Psoas muscle (tissue), 7 donors: ENCODE measurements at regions not wholly inside any gene's neighbourhood (a gene's known extent, or its start where the extent isn't known, plus 50 kb on each side); places are given as distances from the start of the nearest gene placed in this dataset.

Experiments used
- ATAC-seq, 4 donors: fragments of 200-7000 bp; cut with Tn5 transposase; one replicate each; pipeline ENCODE4 v1.9.1; 2020; ENCODE audit warnings: moderate library complexity in 3 of 4, mild to moderate bottlenecking in 2 of 4
- DNase-seq, 2 donors: peaks; one replicate each; pipeline ENCODE4 v3.0.0-alpha.2; 2020
- H3K27ac ChIP-seq: fragments of 200-600 bp; one replicate; pipeline ENCODE4 v1.8.0; 2022
- H3K27me3 ChIP-seq, 3 donors: fragments of 200-600 bp in 1 of 3; one replicate each; pipeline versions ENCODE4 v1.6.1 to v1.8.0; 2013 to 2022; ENCODE audit warnings: low read length in 2 of 3, mild to moderate bottlenecking in 2 of 3, moderate library complexity in 1 of 3; ENCODE audit not compliant: insufficient read depth in 3 of 3
- H3K36me3 ChIP-seq, 2 donors: fragments of 200-600 bp in 1 of 2; one replicate each; pipeline versions ENCODE4 v1.6.1 to v1.8.0; 2013 to 2022; ENCODE audit warnings: low read depth in 1 of 2, mild to moderate bottlenecking in 1 of 2, moderate library complexity in 1 of 2; ENCODE audit not compliant: insufficient read depth in 1 of 2
- H3K4me1 ChIP-seq: fragments of 200-600 bp; one replicate; pipeline ENCODE4 v1.8.0; 2022
- H3K4me3 ChIP-seq: fragments of 200-600 bp; one replicate; pipeline ENCODE4 v1.8.0; 2022; ENCODE audit warnings: mild to moderate bottlenecking
- H3K9me3 ChIP-seq: fragments of 200-600 bp; one replicate; pipeline ENCODE4 v1.8.0; 2022
- WGBS, 3 donors: extraction: QIAGEN DNeasy Blood & Tissue Kit; methylation state at CpG; one replicate each; pipeline versions ENCODE4 v1.1.6 to v1.1.7; 2013; 5-methylcytosine and 5-hydroxymethylcytosine counted together
- intact Hi-C, 2 donors: fragments of 100-400 bp; cut with DNase I; formaldehyde crosslinking; loops; one replicate each; pipeline versions ENCODE4 v1.11.0 to v1.14.2; 2022
- TF ChIP-seq, protein P1 (sequence below): fragments of 200-600 bp; IDR thresholded peaks from one replicate; pipeline ENCODE4 v1.8.0; 2022; ENCODE audit warnings: antibody characterized with exemption
- donor health status: healthy with polysubstance abuse.
- donor health status: DM: no; HTN: no; CAD: no; lungs with moderate emphysema.
- donor health status: Bipolar disorder and iron deficiency.
- donor health status: healthy.
- donor health status: DM: yes; HTN: yes; CAD: no.
- donor health status: DM: no; HTN: no; CAD: no.
- donor health status: DM: yes; HTN: yes; CAD: no.

DNA sequence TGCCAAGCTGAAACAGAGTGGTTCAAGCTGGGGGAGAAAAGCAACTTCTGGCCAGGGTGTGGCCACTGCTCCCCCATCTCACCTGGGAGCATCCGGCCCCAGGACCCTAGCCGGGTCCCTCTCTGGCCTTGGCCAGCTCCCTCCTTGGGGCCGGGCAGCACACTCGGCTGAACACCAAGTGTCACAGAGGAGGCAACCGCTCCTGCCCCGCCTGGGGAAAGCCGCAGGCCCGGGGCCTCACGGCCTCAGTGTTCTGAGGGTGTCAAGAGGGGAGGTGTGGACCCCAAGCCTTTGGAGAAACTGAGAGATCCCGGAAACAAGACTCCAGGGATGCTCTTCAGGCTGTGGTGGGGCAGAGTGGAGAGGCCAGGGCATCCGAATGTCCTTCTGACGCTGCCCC is 88.4 kb downstream of the ENGASE start:
- TF ChIP-seq, protein P1, sequence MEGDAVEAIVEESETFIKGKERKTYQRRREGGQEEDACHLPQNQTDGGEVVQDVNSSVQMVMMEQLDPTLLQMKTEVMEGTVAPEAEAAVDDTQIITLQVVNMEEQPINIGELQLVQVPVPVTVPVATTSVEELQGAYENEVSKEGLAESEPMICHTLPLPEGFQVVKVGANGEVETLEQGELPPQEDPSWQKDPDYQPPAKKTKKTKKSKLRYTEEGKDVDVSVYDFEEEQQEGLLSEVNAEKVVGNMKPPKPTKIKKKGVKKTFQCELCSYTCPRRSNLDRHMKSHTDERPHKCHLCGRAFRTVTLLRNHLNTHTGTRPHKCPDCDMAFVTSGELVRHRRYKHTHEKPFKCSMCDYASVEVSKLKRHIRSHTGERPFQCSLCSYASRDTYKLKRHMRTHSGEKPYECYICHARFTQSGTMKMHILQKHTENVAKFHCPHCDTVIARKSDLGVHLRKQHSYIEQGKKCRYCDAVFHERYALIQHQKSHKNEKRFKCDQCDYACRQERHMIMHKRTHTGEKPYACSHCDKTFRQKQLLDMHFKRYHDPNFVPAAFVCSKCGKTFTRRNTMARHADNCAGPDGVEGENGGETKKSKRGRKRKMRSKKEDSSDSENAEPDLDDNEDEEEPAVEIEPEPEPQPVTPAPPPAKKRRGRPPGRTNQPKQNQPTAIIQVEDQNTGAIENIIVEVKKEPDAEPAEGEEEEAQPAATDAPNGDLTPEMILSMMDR = no peak
- intact Hi-C loops = no loop called here
- Histone ChIP-seq H3K27me3 (peaks cover 0 to 80% (median 11%) of the 10 kb centered on the region in 3 donors), H3K9me3 (no peaks in the 10 kb centered on the region), H3K36me3 (no peaks in the 10 kb centered on the region), H3K27ac (no peak overlapping the region), H3K4me3 (no peak overlapping the region), H3K4me1 (no peaks in the 10 kb centered on the region)
- DNase-seq (no peak), ATAC-seq (no peak)
- WGBS, 3 donors = 66 to 78% (median 73%) methylated on average over 11 to 12 of the region's 12 CpGs

DNA sequence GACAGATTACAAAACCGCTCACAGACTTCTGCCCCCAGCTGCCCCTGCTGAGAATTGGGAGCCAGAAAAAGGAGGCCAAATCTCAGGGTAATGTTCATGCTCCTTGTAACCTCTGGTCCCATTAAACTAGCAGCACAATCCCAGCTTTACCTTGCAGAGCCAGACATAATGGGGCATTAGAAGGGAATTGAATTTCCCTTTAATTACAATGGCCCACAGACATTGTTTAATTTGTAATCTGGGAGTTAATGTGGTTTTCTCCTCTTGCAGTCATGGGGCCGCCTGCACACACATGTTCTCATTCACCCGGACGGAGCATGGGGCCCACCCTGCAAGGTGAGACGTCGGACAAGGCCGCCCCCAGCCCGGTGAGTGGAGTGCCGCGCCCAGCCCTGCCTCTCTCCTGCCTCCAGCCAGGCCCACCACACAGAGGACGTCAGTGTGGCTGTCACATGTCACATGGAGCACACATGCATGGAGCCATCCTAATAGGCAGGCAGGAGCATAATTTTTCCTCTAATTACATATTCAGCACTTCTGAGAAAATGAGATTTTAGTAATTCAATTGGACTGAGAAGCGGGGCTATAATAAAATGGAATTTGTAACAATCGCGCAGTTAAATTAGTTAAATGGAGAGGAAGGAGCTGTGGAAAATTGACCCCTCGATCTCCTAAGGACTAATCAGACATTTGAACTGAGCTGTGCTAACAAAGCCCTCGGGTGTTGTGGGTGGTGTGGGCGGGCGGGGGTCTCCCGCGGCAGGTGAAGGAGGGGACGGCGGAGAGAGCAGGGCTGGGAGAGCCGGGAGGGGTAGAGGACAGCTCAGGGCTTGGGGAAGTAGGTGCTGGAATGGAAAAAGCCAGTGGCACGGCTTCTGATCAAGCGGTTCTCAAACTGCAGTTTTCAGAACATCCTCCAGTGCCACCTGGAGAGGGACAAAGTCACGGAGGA is 87.7 kb downstream of the ENGASE start:
- Histone ChIP-seq H3K9me3 (no peaks in the 10 kb centered on the region), H3K36me3 (no peaks in the 10 kb centered on the region), H3K4me1 (no peaks in the 10 kb centered on the region), H3K27ac (no peak overlapping the region), H3K27me3 (peaks cover 0 to 81% (median 12%) of the 10 kb centered on the region in 3 donors), H3K4me3 (no peak overlapping the region)
- TF ChIP-seq, protein P1 = no peak
- DNase-seq (no peak), ATAC-seq (no peak)
- intact Hi-C loops = no loop called here
- 49 to 60% (median 52%) methylated on average over 26 of the region's 26 CpGs for WGBS, 3 donors

DNA sequence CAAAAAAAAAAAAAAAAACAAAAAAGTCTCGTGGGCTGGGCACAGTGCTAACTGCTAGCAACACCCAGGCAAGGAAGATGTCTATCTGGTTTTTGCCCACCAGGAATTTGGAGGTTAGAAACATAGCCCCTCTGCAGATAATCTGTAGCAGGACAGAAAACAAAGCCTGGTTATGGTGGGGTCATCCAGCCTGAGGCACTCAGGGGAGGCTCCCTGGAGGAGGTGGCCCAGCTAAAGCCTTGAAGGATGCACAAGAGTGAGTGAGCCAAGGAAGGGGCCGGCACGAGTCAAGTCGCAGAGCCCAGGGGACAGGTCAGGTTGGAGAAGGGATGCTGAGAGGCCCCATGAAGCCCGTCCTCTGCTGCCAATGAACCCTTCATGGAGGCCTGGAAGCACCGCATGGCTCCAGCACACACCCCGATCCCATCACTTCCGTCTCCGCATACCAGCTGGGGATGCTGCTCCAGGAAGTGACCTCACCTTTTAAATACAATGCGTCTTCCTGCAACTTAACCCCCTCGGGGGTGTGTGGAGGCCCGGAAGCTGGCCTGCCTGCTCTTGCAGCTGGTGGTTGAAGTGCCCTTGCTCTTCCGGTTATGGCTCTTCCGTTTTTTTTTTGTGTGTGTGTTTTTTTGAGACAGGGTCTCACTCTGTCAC is 86.5 kb downstream of the ENGASE start:
- 32 to 37% (median 37%) methylated on average over 14 of the region's 14 CpGs for WGBS, 3 donors
- H3K27ac ChIP-seq = no peak overlapping the region

DNA sequence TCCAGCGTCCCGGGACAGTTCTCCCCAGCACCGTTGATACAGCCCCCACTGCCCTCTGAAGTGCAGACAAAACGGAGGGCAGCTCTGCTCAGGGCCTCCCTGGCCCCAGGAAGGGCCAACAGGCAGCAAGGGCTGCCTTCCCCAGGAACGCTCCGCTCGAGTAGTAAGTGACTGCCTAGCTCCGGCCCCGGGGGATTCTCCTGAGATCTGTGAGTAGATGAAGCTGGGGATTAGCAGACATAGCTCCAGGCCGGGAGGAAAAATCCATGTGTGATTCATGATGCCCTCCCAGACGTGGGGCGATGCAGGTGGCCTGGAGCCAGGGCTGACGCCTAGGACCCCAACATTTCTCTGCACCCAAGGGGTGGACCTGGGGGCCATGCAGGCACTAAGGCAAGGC is 85.3 kb downstream of the ENGASE start:
- ATAC-seq (no peak), DNase-seq (no peak)
- Histone ChIP-seq H3K4me3 (no peak overlapping the region), H3K27ac (no peak overlapping the region), H3K27me3 (peaks cover 0 to 89% (median 11%) of the 10 kb centered on the region in 3 donors), H3K36me3 (no peaks in the 10 kb centered on the region), H3K4me1 (no peaks in the 10 kb centered on the region), H3K9me3 (no peaks in the 10 kb centered on the region)
- WGBS, 3 donors = 26 to 29% (median 29%) methylated on average over 13 of the region's 13 CpGs
- intact Hi-C loops = no loop called here
- TF ChIP-seq, protein P1 = no peak

More for the DNA sequence above, 86.5 kb downstream of the ENGASE start:
- no peak overlapping the region for H3K4me3 ChIP-seq
- intact Hi-C loops = no loop called here
- H3K9me3 ChIP-seq = no peaks in the 10 kb centered on the region
- DNase-seq (no peak), ATAC-seq (no peak)
- no peaks in the 10 kb centered on the region for H3K36me3 ChIP-seq
- H3K4me1 ChIP-seq = no peaks in the 10 kb centered on the region
- peaks cover 0 to 87% (median 14%) of the 10 kb centered on the region in 3 donors for H3K27me3 ChIP-seq
- TF ChIP-seq, protein P1 = no peak
